OCI-LY1 (cell line): ENCODE measurements at regions not wholly inside any gene's neighbourhood (a gene's known extent, or its start where the extent isn't known, plus 50 kb on each side); places are given as distances from the start of the nearest gene placed in this dataset.

Experiments used
- CTCF ChIP-seq: fragments of 200-600 bp; sonication (generic), shearing (Covaris generic); IDR thresholded peaks from 2 replicates; pipeline ENCODE4 v1.5.1; 2017; ENCODE audit warnings: mild to moderate bottlenecking, antibody characterized with exemption, low read length, moderate library complexity, mixed read lengths
- EZH2 ChIP-seq: fragments of 200-600 bp; sonication (generic), shearing (Covaris generic); IDR thresholded peaks from 2 replicates; pipeline ENCODE4 v1.8.0; 2017; ENCODE audit warnings: borderline replicate concordance, mixed run types, mild to moderate bottlenecking, antibody characterized with exemption, low read length, moderate library complexity, mixed read lengths

DNA sequence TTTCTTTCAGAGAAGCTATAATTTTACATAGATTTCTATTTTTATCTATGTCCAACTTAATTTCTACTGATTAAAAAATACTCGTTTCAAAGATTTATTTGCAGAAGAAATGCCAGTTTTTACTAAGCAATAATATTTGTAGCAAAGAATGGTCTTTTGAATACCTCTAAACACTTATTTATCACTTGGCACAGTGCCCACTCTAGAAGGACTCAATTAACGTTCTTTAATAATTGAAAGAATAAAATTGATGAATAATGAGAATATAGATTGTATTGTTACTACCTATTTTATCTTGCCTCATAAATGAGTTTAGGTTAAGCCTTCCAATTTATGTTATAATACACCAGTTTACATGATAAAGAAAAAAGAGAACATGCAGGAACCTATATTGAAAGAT lies 889.7 kb upstream of the CDH9 start:
- TF ChIP-seq CTCF (no peak), EZH2 (no peak)
